ENCODE measurements at regions not wholly inside any gene's neighbourhood (a gene's known extent, or its start where the extent isn't known, plus 50 kb on each side); places are given as distances from the start of the nearest gene placed in this dataset.

DNA sequence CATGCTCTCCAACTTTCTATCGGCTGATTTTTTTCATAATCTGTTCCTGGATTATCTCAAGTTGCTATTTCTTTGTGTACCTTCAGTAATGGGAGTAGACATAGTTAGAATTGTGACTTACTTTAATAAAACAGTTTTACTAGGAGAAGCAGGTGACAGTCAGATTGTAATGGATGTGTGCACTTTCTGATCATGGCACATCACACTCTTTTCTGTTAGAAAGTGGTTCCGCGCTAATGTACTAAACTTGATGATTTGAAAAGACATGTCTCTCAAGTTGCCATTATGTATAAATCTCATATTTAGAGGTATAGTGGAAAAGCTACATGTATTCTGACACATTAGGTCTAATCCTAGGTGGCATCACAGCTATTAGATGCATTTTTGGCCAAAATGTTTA, 121.3 kb upstream of the CDH8 start:
- Histone ChIP-seq H3K36me3 (no peaks in the 10 kb centered on the region), H3K9me3 (no peaks in the 10 kb centered on the region), H3K27me3 (replicated peaks; ENCODE audit: insufficient read depth) (no peaks in the 10 kb centered on the region), H3K27ac (no peak overlapping the region), H3K4me1 (replicated peaks) (no peaks in the 10 kb centered on the region), H3K4me3 (no peak overlapping the region)
- WGBS = 94% methylated on average over 3 of the region's 3 CpGs
- TF ChIP-seq, protein P1, sequence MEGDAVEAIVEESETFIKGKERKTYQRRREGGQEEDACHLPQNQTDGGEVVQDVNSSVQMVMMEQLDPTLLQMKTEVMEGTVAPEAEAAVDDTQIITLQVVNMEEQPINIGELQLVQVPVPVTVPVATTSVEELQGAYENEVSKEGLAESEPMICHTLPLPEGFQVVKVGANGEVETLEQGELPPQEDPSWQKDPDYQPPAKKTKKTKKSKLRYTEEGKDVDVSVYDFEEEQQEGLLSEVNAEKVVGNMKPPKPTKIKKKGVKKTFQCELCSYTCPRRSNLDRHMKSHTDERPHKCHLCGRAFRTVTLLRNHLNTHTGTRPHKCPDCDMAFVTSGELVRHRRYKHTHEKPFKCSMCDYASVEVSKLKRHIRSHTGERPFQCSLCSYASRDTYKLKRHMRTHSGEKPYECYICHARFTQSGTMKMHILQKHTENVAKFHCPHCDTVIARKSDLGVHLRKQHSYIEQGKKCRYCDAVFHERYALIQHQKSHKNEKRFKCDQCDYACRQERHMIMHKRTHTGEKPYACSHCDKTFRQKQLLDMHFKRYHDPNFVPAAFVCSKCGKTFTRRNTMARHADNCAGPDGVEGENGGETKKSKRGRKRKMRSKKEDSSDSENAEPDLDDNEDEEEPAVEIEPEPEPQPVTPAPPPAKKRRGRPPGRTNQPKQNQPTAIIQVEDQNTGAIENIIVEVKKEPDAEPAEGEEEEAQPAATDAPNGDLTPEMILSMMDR (IDR thresholded peaks at IDR 0.05) = no peak
- TF ChIP-seq POLR2A (IDR thresholded peaks at IDR 0.05) (no peak), POLR2AphosphoS5 (IDR thresholded peaks at IDR 0.05) (no peak)
- intact Hi-C loops (cut with DNase I) = no loop called here
- no peak for DNase-seq (ENCODE audit: low spot score)

DNA sequence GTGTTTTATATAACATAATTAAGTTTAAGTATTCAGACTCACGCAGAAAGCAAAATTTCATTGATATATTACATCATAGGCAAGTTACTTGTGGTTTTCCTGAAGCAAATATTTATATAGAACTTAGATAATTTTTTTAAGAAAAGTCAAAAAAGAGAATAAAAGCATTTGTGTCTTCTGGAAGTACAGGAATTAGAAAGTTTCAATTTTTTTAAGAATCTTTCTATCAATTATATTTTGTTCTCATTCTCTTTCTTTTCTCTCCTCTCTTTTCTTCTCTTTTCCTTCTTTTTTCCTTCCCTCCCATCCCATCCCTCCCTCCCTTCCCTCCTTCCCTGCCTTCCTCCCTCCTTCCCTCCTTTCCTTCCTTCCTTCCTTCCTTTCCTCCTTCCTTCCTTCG, 120.7 kb upstream of the CDH8 start:
- Histone ChIP-seq H3K4me3 (no peak overlapping the region), H3K9me3 (no peaks in the 10 kb centered on the region), H3K4me1 (replicated peaks) (no peaks in the 10 kb centered on the region), H3K27ac (no peak overlapping the region), H3K27me3 (replicated peaks; ENCODE audit: insufficient read depth) (no peaks in the 10 kb centered on the region), H3K36me3 (no peaks in the 10 kb centered on the region)
- 83% methylated on average over 2 of the region's 2 CpGs for WGBS
- DNase-seq (ENCODE audit: low spot score) = no peak
- intact Hi-C loops (cut with DNase I) = no loop called here
- TF ChIP-seq POLR2AphosphoS5 (IDR thresholded peaks at IDR 0.05) = no peak
- TF ChIP-seq, protein P1 (IDR thresholded peaks at IDR 0.05) = no peak
- no peak for TF ChIP-seq POLR2A (IDR thresholded peaks at IDR 0.05)

DNA sequence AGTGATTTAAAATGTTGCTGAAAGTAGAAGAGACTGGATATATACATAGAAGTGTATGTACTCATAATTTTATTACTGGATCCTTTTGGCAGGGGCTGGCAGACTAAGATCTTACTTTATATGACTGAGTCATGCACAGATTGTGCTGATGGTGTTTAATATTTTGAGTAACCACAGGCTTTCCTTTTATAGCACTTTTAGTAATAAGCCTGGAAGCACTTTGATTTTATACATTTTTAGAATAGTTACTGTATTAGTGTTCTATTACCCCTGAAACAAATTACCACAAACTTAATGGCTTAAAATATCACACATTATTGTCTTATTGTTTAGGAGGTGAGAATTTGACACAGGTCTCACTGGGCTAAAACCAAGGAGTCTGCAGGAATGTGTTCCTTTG, 113.4 kb upstream of the CDH8 start:
- Histone ChIP-seq H3K27ac (no peak overlapping the region), H3K9me3 (no peaks in the 10 kb centered on the region), H3K4me3 (no peak overlapping the region), H3K4me1 (replicated peaks) (no peaks in the 10 kb centered on the region), H3K36me3 (no peaks in the 10 kb centered on the region), H3K27me3 (replicated peaks; ENCODE audit: insufficient read depth) (no peaks in the 10 kb centered on the region)
- intact Hi-C loops (cut with DNase I) = no loop called here
- no peak for TF ChIP-seq POLR2A (IDR thresholded peaks at IDR 0.05)
- TF ChIP-seq, protein P1 (IDR thresholded peaks at IDR 0.05) = no peak
- TF ChIP-seq POLR2AphosphoS5 (IDR thresholded peaks at IDR 0.05) = no peak
- no peak for DNase-seq (ENCODE audit: low spot score)

DNA sequence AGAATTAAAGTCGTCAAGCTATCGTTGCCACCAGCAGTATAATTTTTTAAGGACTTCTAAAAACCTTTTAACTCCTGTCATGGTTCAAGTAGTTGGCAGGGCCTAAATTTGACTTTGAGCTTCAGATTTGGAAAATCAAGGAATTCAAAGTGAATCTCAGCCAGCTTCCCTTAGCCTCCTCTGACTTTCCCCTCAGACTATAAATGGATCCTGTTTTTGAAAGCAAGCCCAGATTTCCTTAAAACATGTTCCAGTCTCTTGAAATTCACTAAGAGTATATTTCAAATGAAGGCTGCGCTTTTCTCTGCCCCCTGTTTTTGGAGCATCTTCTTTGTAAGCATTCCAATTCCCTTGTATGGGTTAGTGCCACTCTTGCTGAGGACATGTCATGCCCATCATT, 101.8 kb upstream of the CDH8 start:
- TF ChIP-seq POLR2A (IDR thresholded peaks at IDR 0.05) = no peak
- TF ChIP-seq, protein P1 (IDR thresholded peaks at IDR 0.05) = no peak
- TF ChIP-seq POLR2AphosphoS5 (IDR thresholded peaks at IDR 0.05) = no peak
- no peak for DNase-seq (ENCODE audit: low spot score)
- Histone ChIP-seq H3K4me1 (replicated peaks) (no peaks in the 10 kb centered on the region), H3K27me3 (replicated peaks; ENCODE audit: insufficient read depth) (no peaks in the 10 kb centered on the region), H3K27ac (no peak overlapping the region), H3K36me3 (no peaks in the 10 kb centered on the region), H3K4me3 (no peak overlapping the region), H3K9me3 (no peaks in the 10 kb centered on the region)
- intact Hi-C loops (cut with DNase I) = no loop called here
- 77% methylated on average over 3 of the region's 3 CpGs for WGBS

DNA sequence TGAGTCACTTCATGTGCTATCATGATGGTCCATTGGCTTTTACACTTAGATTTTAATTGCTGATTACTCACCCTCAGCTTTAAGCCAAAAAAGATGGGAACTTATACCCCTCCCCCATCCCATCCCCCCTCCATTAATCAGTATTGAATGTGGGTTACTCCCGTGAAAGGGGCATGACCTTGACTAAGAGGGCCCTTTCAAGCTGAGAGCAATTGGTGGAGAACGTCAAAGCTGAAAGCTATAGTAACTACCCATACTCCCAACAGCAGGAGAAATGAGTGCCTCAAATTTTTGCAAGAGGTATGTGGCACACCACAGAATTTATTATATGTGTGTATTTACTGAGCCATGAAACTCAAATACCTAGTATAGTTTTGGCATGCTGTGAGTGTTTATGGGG, 99.7 kb upstream of the CDH8 start:
- 38% methylated on average over 2 of the region's 2 CpGs for WGBS
- H3K4me3 ChIP-seq = no peak overlapping the region
- TF ChIP-seq POLR2AphosphoS5 (IDR thresholded peaks at IDR 0.05) (no peak), POLR2A (IDR thresholded peaks at IDR 0.05) (no peak)
- TF ChIP-seq, protein P1 (IDR thresholded peaks at IDR 0.05) = no peak
- intact Hi-C loops (cut with DNase I) = no loop called here
- no peak for DNase-seq (ENCODE audit: low spot score)
- H3K27me3 ChIP-seq (replicated peaks; ENCODE audit: insufficient read depth) = no peaks in the 10 kb centered on the region
- no peaks in the 10 kb centered on the region for H3K4me1 ChIP-seq (replicated peaks)
- H3K9me3 ChIP-seq = no peaks in the 10 kb centered on the region
- H3K27ac ChIP-seq = no peak overlapping the region
- no peaks in the 10 kb centered on the region for H3K36me3 ChIP-seq

All from prostate gland (tissue), 2 donors.